Activated CD8-positive, alpha-beta memory T cell treated with anti-CD3 and anti-CD28 coated beads, Interleukin-2, amount 50 U/mL, for 4 hours (primary cell): ENCODE measurements at regions not wholly inside any gene's neighbourhood (a gene's known extent, or its start where the extent isn't known, plus 50 kb on each side); places are given as distances from the start of the nearest gene placed in this dataset.

Experiments
- DNase-seq: peaks from one replicate; pipeline ENCODE4 v3.0.0-alpha.2; 2020

- no peak for DNase-seq
Measured at GRCh38 chr10:1896153-1896552, 158.8 kb upstream of the ADARB2 start.

- no peak for DNase-seq
Measured at GRCh38 chr10:1895691-1896090, 158.4 kb upstream of the ADARB2 start.

GRCh38 chr10:1894912-1895311, 157.6 kb upstream of the ADARB2 start:
- no peak for DNase-seq

GRCh38 chr10:1893941-1894340, 156.6 kb upstream of the ADARB2 start:
- no peak for DNase-seq

- no peak for DNase-seq
Measured at GRCh38 chr10:1886039-1886438, 148.7 kb upstream of the ADARB2 start.

GRCh38 chr10:1882728-1883127, 145.4 kb upstream of the ADARB2 start:
- DNase-seq = no peak

- no peak for DNase-seq
Measured at GRCh38 chr10:1882180-1882579, 144.9 kb upstream of the ADARB2 start.

- no peak for DNase-seq
Measured at GRCh38 chr10:1881636-1882035, 144.3 kb upstream of the ADARB2 start.

GRCh38 chr10:1874533-1874932, 137.2 kb upstream of the ADARB2 start:
- no peak for DNase-seq

- no peak for DNase-seq
Measured at GRCh38 chr10:1873661-1874315, 136.5 kb upstream of the ADARB2 start.

GRCh38 chr10:1872151-1872726, 134.9 kb upstream of the ADARB2 start:
- no peak for DNase-seq

- DNase-seq = no peak
Measured at GRCh38 chr10:1870491-1870890, 133.2 kb upstream of the ADARB2 start.

GRCh38 chr10:1869861-1870260, 132.5 kb upstream of the ADARB2 start:
- no peak for DNase-seq

- no peak for DNase-seq
Measured at GRCh38 chr10:1860351-1860750, 123.0 kb upstream of the ADARB2 start.

- no peak for DNase-seq
Measured at GRCh38 chr10:1858547-1858946, 121.2 kb upstream of the ADARB2 start.

- no peak for DNase-seq
Measured at GRCh38 chr10:1858048-1858447, 120.7 kb upstream of the ADARB2 start.

GRCh38 chr10:1855911-1856310, 118.6 kb upstream of the ADARB2 start:
- DNase-seq = no peak

GRCh38 chr10:1854271-1854670, 116.9 kb upstream of the ADARB2 start:
- DNase-seq = no peak

GRCh38 chr10:1853801-1854200, 116.5 kb upstream of the ADARB2 start:
- no peak for DNase-seq

GRCh38 chr10:1852841-1853240, 115.5 kb upstream of the ADARB2 start:
- DNase-seq = no peak

- DNase-seq = no peak
Measured at GRCh38 chr10:1851762-1852161, 114.4 kb upstream of the ADARB2 start.

GRCh38 chr10:1850971-1851527, 113.7 kb upstream of the ADARB2 start:
- no peak for DNase-seq

- DNase-seq = no peak
Measured at GRCh38 chr10:1847361-1847760, 110.0 kb upstream of the ADARB2 start.

- DNase-seq = no peak
Measured at GRCh38 chr10:1846032-1846431, 108.7 kb upstream of the ADARB2 start.

- DNase-seq = no peak
Measured at GRCh38 chr10:1841759-1842158, 104.4 kb upstream of the ADARB2 start.
